ENCODE measurements at regions not wholly inside any gene's neighbourhood (a gene's known extent, or its start where the extent isn't known, plus 50 kb on each side); places are given as distances from the start of the nearest gene placed in this dataset.

DNA sequence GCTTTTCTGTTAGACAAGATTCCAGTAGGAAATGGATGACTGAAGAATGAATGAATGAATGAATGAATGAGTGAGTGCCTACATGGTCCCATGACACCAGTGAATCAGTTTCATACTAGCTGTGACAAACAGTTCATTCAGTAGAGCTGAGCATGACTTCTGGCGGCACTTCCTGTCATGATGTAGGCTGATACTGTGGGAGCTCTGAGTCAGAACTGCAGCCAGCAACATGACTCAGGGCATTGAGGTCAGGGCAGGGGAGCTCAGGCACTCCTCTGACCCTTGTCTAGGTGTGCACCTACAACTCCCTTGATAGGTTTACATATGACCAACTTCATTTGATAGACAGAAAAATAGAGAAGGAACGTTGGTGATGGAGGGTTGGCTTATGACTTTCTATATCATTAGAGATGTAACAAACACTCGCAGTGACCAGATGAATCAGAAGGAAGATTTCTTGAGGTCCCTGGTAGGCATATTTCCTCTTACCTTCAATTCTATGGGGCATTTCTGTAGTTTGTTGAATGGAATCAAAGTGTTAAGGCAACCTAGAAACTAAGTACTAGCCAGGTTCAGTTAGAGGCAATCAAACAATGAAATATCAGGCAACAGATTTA, 139.3 kb upstream of the ARHGAP5 start:
- no peak overlapping the region for H2AFZ ChIP-seq (ENCODE audit: low read depth, low read length, severe bottlenecking)
- H3K27me3 ChIP-seq (ENCODE audit: low read length): no peaks in the 10 kb centered on the region
- H3K79me2 ChIP-seq (ENCODE audit: insufficient read depth, low read length): no peaks in the 10 kb centered on the region
- no peak for TF ChIP-seq EZH2phosphoT487 (conservative IDR thresholded peaks at IDR 0.05; ENCODE audit: low read length)
- TF ChIP-seq, protein P1, sequence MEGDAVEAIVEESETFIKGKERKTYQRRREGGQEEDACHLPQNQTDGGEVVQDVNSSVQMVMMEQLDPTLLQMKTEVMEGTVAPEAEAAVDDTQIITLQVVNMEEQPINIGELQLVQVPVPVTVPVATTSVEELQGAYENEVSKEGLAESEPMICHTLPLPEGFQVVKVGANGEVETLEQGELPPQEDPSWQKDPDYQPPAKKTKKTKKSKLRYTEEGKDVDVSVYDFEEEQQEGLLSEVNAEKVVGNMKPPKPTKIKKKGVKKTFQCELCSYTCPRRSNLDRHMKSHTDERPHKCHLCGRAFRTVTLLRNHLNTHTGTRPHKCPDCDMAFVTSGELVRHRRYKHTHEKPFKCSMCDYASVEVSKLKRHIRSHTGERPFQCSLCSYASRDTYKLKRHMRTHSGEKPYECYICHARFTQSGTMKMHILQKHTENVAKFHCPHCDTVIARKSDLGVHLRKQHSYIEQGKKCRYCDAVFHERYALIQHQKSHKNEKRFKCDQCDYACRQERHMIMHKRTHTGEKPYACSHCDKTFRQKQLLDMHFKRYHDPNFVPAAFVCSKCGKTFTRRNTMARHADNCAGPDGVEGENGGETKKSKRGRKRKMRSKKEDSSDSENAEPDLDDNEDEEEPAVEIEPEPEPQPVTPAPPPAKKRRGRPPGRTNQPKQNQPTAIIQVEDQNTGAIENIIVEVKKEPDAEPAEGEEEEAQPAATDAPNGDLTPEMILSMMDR (IDR thresholded peaks at IDR 0.05; ENCODE audit: insufficient read depth, low read length, poor library complexity, severe bottlenecking): no peak
- no peaks in the 10 kb centered on the region for H4K20me1 ChIP-seq (ENCODE audit: low read depth, low read length)
- no peak overlapping the region for H3K4me3 ChIP-seq (ENCODE audit: insufficient read depth, low read length, poor library complexity, severe bottlenecking)
- no peaks in the 10 kb centered on the region for H3K9me2 ChIP-seq (replicated peaks; ENCODE audit: insufficient read depth, low read length)
- no peak overlapping the region for H3K4me2 ChIP-seq (ENCODE audit: low read depth, low read length, poor library complexity, severe bottlenecking)
- no peaks in the 10 kb centered on the region for H3K9me3 ChIP-seq (ENCODE audit: insufficient read depth, low read length)
- no peak overlapping the region for H3K9ac ChIP-seq (ENCODE audit: low read length)
- H3K27ac ChIP-seq (ENCODE audit: low read depth, low read length): no peak overlapping the region
- H3F3A ChIP-seq (ENCODE audit: insufficient read depth): no peaks in the 10 kb centered on the region
- H3K36me3 ChIP-seq (ENCODE audit: low read length): no peaks in the 10 kb centered on the region

DNA sequence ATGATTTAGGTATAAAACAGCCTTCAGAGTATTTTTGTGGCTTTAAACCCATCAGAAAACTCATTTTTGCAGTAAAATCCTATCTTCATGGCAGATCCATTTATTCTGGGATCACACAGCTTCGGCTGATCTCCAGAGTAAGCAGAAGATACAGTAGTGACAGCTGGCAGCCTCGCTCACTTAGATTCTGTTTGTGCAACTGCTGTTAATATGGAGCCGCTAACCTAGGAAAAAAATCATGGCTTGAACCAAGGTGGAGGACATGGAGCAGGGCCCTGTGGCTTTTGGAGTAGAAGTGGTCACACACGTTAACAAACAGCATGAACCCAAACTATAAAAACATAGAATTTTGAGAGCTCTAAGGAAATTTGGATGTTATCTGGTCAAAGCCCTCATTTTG, 137.2 kb upstream of the ARHGAP5 start:
- H3K9ac ChIP-seq (ENCODE audit: low read length): no peak overlapping the region
- no peak overlapping the region for H3K27ac ChIP-seq (ENCODE audit: low read depth, low read length)
- no peaks in the 10 kb centered on the region for H3K36me3 ChIP-seq (ENCODE audit: low read length)
- H2AFZ ChIP-seq (ENCODE audit: low read depth, low read length, severe bottlenecking): no peak overlapping the region
- H3K27me3 ChIP-seq (ENCODE audit: low read length): no peaks in the 10 kb centered on the region
- no peaks in the 10 kb centered on the region for H3K9me3 ChIP-seq (ENCODE audit: insufficient read depth, low read length)
- H3K79me2 ChIP-seq (ENCODE audit: insufficient read depth, low read length): no peaks in the 10 kb centered on the region
- H3K9me2 ChIP-seq (replicated peaks; ENCODE audit: insufficient read depth, low read length): no peaks in the 10 kb centered on the region
- TF ChIP-seq, protein P1 (IDR thresholded peaks at IDR 0.05; ENCODE audit: insufficient read depth, low read length, poor library complexity, severe bottlenecking): no peak
- TF ChIP-seq EZH2phosphoT487 (conservative IDR thresholded peaks at IDR 0.05; ENCODE audit: low read length): no peak
- no peaks in the 10 kb centered on the region for H3F3A ChIP-seq (ENCODE audit: insufficient read depth)
- H4K20me1 ChIP-seq (ENCODE audit: low read depth, low read length): no peaks in the 10 kb centered on the region
- no peak overlapping the region for H3K4me3 ChIP-seq (ENCODE audit: insufficient read depth, low read length, poor library complexity, severe bottlenecking)
- no peak overlapping the region for H3K4me2 ChIP-seq (ENCODE audit: low read depth, low read length, poor library complexity, severe bottlenecking)

DNA sequence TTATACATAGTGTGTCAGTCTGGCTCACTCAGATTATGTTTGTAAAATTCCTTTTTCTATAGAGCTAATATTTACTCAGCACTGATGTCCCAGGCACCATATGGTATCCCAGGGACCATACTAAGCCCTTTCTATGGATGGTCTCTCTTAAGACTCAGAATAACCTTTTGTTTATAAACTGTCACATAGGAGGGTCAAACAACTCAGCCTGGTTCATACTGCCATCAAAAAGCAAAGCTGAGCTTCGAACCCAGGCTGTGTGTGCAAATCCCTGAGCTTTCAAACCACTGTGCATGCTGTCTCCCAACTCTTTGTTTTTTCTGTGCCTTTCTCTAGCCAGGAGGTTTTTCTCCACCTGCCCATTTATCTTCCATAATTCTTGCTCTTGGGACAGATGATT, 135.6 kb upstream of the ARHGAP5 start:
- no peak overlapping the region for H2AFZ ChIP-seq (ENCODE audit: low read depth, low read length, severe bottlenecking)
- no peak overlapping the region for H3K9ac ChIP-seq (ENCODE audit: low read length)
- H3K4me3 ChIP-seq (ENCODE audit: insufficient read depth, low read length, poor library complexity, severe bottlenecking): no peak overlapping the region
- no peak overlapping the region for H3K27ac ChIP-seq (ENCODE audit: low read depth, low read length)
- no peak overlapping the region for H3K4me2 ChIP-seq (ENCODE audit: low read depth, low read length, poor library complexity, severe bottlenecking)
- TF ChIP-seq, protein P1 (IDR thresholded peaks at IDR 0.05; ENCODE audit: insufficient read depth, low read length, poor library complexity, severe bottlenecking): no peak
- no peak for TF ChIP-seq EZH2phosphoT487 (conservative IDR thresholded peaks at IDR 0.05; ENCODE audit: low read length)
- H3K79me2 ChIP-seq (ENCODE audit: insufficient read depth, low read length): no peaks in the 10 kb centered on the region
- H3K36me3 ChIP-seq (ENCODE audit: low read length): no peaks in the 10 kb centered on the region
- no peaks in the 10 kb centered on the region for H3K9me3 ChIP-seq (ENCODE audit: insufficient read depth, low read length)
- no peaks in the 10 kb centered on the region for H3K27me3 ChIP-seq (ENCODE audit: low read length)
- H3K9me2 ChIP-seq (replicated peaks; ENCODE audit: insufficient read depth, low read length): no peaks in the 10 kb centered on the region
- H4K20me1 ChIP-seq (ENCODE audit: low read depth, low read length): no peaks in the 10 kb centered on the region
- H3F3A ChIP-seq (ENCODE audit: insufficient read depth): no peaks in the 10 kb centered on the region

Data from SU-DHL-6 (cell line).